NT2/D1 (cell line): ENCODE measurements at regions not wholly inside any gene's neighbourhood (a gene's known extent, or its start where the extent isn't known, plus 50 kb on each side); places are given as distances from the start of the nearest gene placed in this dataset.
A peak's percentile ranks its signal among the peaks of the same experiment; 100 is the strongest.
"Not testable (repeated sequence)": the region's sequence is repeated elsewhere in the genome, so short reads cannot be mapped to it uniquely, and the experiment has no call there.

Experiments
- DNase-seq: peaks from one replicate; pipeline ENCODE4 v3.0.0-alpha.2; 2011; ENCODE audit warnings: low read depth, low spot score
- H3K27me3 ChIP-seq: 2 replicates; pipeline ENCODE4 v1.6.0; 2011; ENCODE audit warnings: mild to moderate bottlenecking; ENCODE audit not compliant: insufficient read length, insufficient read depth
- H3K36me3 ChIP-seq: 2 replicates; pipeline ENCODE4 v1.6.1; 2011; ENCODE audit warnings: mild to moderate bottlenecking, low read length, mixed read lengths; ENCODE audit not compliant: insufficient read depth, insufficient read length
- H3K4me1 ChIP-seq: 2 replicates; pipeline ENCODE4 v1.5.1; 2011; ENCODE audit not compliant: insufficient read depth, insufficient read length
- H3K4me3 ChIP-seq: 2 replicates; pipeline ENCODE4 v1.5.1; 2011; ENCODE audit warnings: low read depth; ENCODE audit not compliant: insufficient read length
- H3K9ac ChIP-seq: 2 replicates; pipeline ENCODE4 v1.6.0; 2011; ENCODE audit warnings: low read depth; ENCODE audit not compliant: insufficient read length
- H3K9me3 ChIP-seq: 2 replicates; pipeline ENCODE4 v1.5.1; 2011; ENCODE audit warnings: mild to moderate bottlenecking, low read length; ENCODE audit not compliant: insufficient read depth
- SUZ12 ChIP-seq: IDR thresholded peaks from 2 replicates; pipeline ENCODE4 v1.6.1; 2011; ENCODE audit not compliant: insufficient read length, insufficient read depth; ENCODE audit errors: extremely low read depth
- YY1 ChIP-seq: IDR thresholded peaks from 2 replicates; pipeline ENCODE4 v1.6.1; 2011; ENCODE audit not compliant: insufficient read length, insufficient read depth
- ZNF274 ChIP-seq: IDR thresholded peaks from 2 replicates; pipeline ENCODE4 v1.6.1; 2011; ENCODE audit warnings: mild to moderate bottlenecking, low read depth, low read length

DNA sequence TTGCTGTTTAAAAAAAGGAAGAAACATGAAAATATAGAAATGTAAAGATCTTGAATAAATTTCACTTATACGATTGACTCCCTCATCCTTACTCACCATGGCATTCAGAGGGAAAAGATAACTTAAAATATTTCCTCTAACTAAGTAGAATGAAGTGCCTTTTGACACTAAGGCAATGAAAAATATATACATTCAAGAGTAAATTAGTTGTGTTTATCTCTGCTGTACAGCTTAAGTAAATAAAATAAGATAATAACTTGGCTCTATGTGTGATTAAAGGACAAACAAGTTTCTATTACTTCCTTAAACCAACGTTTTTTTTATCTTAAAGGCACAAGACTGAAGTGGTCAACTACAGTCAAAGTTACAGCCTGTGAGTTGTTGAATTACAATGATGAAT, 142.3 kb upstream of the LRRTM4 start:
- Histone ChIP-seq H3K4me1 (no peaks in the 10 kb centered on the region), H3K9me3 (no peaks in the 10 kb centered on the region), H3K27me3 (no peaks in the 10 kb centered on the region), H3K9ac (no peak overlapping the region), H3K4me3 (no peak overlapping the region), H3K36me3 (no peaks in the 10 kb centered on the region)
- TF ChIP-seq YY1 (no peak), ZNF274 (no peak), SUZ12 (no peak)
- no peak for DNase-seq

DNA sequence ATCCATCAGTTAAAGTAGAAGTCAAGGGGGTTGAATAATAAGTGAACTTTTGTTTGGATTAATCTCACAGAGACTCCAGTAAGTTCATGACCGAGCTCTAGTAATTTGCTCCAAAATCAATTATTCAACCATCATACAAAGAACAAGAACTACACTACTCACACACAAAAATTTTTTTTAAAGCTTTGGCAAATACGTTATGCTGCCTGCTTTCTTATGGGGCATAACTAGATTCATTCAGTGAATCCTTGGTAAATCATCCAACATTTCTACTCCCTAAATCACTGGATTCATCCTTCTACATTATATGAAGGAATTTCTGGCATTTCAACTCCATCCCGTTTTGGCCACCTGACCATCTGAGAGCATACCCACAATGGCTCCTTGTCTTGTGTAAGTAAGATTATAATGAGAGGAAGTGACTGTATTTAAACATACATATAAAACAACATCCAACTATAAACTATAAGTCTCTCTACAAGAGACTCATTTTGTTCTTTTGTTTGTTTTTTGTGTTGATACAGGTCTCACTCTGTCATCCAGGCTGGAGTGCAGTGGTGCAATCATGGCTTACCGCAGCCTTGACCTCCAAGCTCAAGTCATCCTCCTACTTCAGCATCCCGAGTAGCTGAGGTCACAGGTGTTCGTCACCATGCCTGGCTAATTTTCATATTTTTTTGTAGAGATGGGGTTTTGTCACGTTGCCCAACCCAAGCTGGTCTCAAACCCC, 144.2 kb upstream of the LRRTM4 start:
- TF ChIP-seq ZNF274: no peak
- TF ChIP-seq SUZ12: no peak
- no peak for TF ChIP-seq YY1
- Histone ChIP-seq H3K9ac (no peak overlapping the region), H3K4me1 (no peaks in the 10 kb centered on the region), H3K4me3 (no peak overlapping the region), H3K27me3 (no peaks in the 10 kb centered on the region), H3K9me3 (no peaks in the 10 kb centered on the region), H3K36me3 (no peaks in the 10 kb centered on the region)
- DNase-seq: no peak

GRCh38 chr2:77684543-77685319, 162.6 kb upstream of the LRRTM4 start:
- H3K9me3 ChIP-seq, H3K9ac ChIP-seq, DNase-seq, H3K4me1 ChIP-seq, H3K36me3 ChIP-seq, H3K27me3 ChIP-seq, H3K4me3 ChIP-seq: not testable (repeated sequence)

DNA sequence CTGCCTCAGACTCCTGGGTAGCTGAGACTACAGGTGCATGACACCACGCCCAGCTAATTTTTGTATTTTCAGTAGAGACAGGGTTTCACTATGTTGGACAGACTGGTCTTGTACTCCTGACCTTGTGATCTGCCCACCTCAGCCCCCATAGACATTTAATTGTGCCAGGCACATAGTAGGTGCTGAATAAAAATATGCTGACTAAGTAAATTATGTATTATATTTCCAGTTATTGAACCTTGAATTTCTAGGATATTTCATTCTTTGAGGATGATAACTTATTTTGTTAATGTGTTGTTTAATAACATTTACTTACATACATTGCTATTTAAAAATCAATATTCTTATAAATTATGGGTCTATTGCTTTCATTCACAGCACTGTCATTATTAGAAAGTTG, 190.4 kb upstream of the LRRTM4 start:
- no peak for TF ChIP-seq ZNF274
- no peak for TF ChIP-seq YY1
- no peak for TF ChIP-seq SUZ12
- Histone ChIP-seq H3K9me3 (no peaks in the 10 kb centered on the region), H3K4me3 (no peak overlapping the region), H3K27me3 (no peaks in the 10 kb centered on the region), H3K36me3 (no peaks in the 10 kb centered on the region), H3K4me1 (no peaks in the 10 kb centered on the region), H3K9ac (no peak overlapping the region)
- DNase-seq: no peak

- Histone ChIP-seq H3K27me3 (no peaks in the 10 kb centered on the region), H3K4me3 (no peak overlapping the region), H3K4me1 (no peaks in the 10 kb centered on the region), H3K9ac (no peak overlapping the region), H3K9me3 (no peaks in the 10 kb centered on the region), H3K36me3 (no peaks in the 10 kb centered on the region)
- peak; percentile 16 for DNase-seq
- TF ChIP-seq SUZ12 (no peak), ZNF274 (no peak), YY1 (no peak)
Observed at GRCh38 chr2:77713412-77713811, 191.2 kb upstream of the LRRTM4 start.

GRCh38 chr2:77720115-77720514, 197.9 kb upstream of the LRRTM4 start:
- Histone ChIP-seq H3K9me3 (no peaks in the 10 kb centered on the region), H3K4me1 (no peaks in the 10 kb centered on the region), H3K9ac (no peak overlapping the region), H3K4me3 (no peak overlapping the region), H3K36me3 (no peaks in the 10 kb centered on the region), H3K27me3 (no peaks in the 10 kb centered on the region)
- DNase-seq: no peak
- TF ChIP-seq SUZ12 (no peak), ZNF274 (no peak), YY1 (no peak)

DNA sequence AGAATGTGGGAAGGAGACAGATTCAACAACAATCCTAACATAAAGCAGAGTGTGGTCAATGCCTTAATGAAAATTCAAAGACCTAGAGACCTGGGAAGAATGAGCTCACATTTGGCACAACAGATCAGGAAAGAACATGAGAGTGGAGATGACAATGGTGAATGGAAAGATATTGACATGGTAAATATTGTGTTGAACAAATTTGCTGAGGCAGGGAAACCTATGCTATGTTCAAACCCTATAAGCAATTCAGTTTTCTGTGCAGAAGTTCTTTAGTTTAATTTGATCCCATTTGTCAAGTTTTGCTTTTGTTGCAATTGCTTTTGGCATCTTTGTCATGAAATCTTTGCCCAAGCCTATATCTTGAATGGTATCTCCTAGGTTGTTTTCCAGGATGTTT, 199.4 kb upstream of the LRRTM4 start:
- H3K27me3 ChIP-seq: no peaks in the 10 kb centered on the region
- no peaks in the 10 kb centered on the region for H3K9me3 ChIP-seq
- H3K36me3 ChIP-seq: no peaks in the 10 kb centered on the region
- no peak for DNase-seq
- no peak overlapping the region for H3K4me3 ChIP-seq
- TF ChIP-seq ZNF274: no peak
- TF ChIP-seq SUZ12: no peak
- no peak for TF ChIP-seq YY1
- H3K9ac ChIP-seq: no peak overlapping the region
- H3K4me1 ChIP-seq: no peaks in the 10 kb centered on the region
